IMR-90 (cell line): ENCODE measurements at regions not wholly inside any gene's neighbourhood (a gene's known extent, or its start where the extent isn't known, plus 50 kb on each side); places are given as distances from the start of the nearest gene placed in this dataset.

Experiments
- ATAC-seq: fragments of 200-7000 bp; cut with Tn5 transposase; 2 replicates; pipeline ENCODE4 v1.9.1; 2020; ENCODE audit warnings: low read depth, mild to moderate bottlenecking, moderate library complexity
- BruUV-seq: library from RNA; stranded (reverse); fragments of 400-500 nt; replicated peaks from 2 replicates; lab custom pipeline; 2021; lab: Mats Ljungman, UMichigan
- CTCF ChIA-PET: fragments of 300-600 bp; formaldehyde crosslinking; extraction: SDS; loops from one replicate; lab custom pipeline; 2021; ENCODE audit warnings: antibody characterized with exemption; lab: Yijun Ruan, JAX
- POLR2A ChIA-PET: fragments of 300-600 bp; sonication (Branson Sonifier 250); formaldehyde crosslinking; loops from one replicate; lab custom pipeline; 2022; ENCODE audit warnings: antibody characterized with exemption; ENCODE audit not compliant: unreplicated experiment; lab: Charles Lee
- DNase-seq: peaks from one replicate; pipeline ENCODE4 v3.0.0; 2013
- H2AFZ ChIP-seq: replicated peaks from 2 replicates; pipeline ENCODE3; 2013; ENCODE audit warnings: low read length, mild to moderate bottlenecking; ENCODE audit not compliant: poor library complexity
- H2AK5ac ChIP-seq: 2 replicates; pipeline ENCODE4 v1.6.1; 2013; ENCODE audit warnings: low read depth, low read length, inconsistent platforms
- H2AK9ac ChIP-seq: replicated peaks from 2 replicates; pipeline ENCODE3; 2013; ENCODE audit warnings: mild to moderate bottlenecking, low read depth, low read length, moderate library complexity; ENCODE audit not compliant: poor library complexity
- H2BK120ac ChIP-seq: 2 replicates; pipeline ENCODE4 v1.6.1; 2013; ENCODE audit warnings: low read depth, low read length, inconsistent platforms
- H2BK15ac ChIP-seq: 3 replicates; pipeline ENCODE4 v1.6.1; 2013; ENCODE audit warnings: low read depth, low read length, inconsistent platforms
- H2BK20ac ChIP-seq: 2 replicates; pipeline ENCODE4 v1.6.1; 2013; ENCODE audit warnings: low read depth, mild to moderate bottlenecking, inconsistent platforms, low read length, moderate library complexity
- H2BK5ac ChIP-seq: 2 replicates; pipeline ENCODE4 v1.6.1; 2013; ENCODE audit warnings: mild to moderate bottlenecking, low read depth, low read length, inconsistent platforms; ENCODE audit not compliant: poor library complexity, severe bottlenecking
- H3K14ac ChIP-seq: replicated peaks from 2 replicates; pipeline ENCODE4 v1.6.1; 2013; ENCODE audit warnings: low read depth, low read length, inconsistent platforms
- H3K18ac ChIP-seq: 2 replicates; pipeline ENCODE4 v1.6.1; 2013; ENCODE audit warnings: low read depth, low read length, control low read depth
- H3K23ac ChIP-seq: 2 replicates; pipeline ENCODE4 v1.6.1; 2013; ENCODE audit warnings: low read depth, low read length, inconsistent platforms
- H3K27ac ChIP-seq: 2 replicates; pipeline ENCODE4 v1.5.1; 2013; ENCODE audit warnings: mild to moderate bottlenecking, control low read depth, low read length; ENCODE audit not compliant: insufficient read depth
- H3K27me3 ChIP-seq: 2 replicates; pipeline ENCODE4 v1.6.1; 2013; ENCODE audit warnings: low read length; ENCODE audit not compliant: control insufficient read depth, insufficient read depth
- H3K36me3 ChIP-seq: 2 replicates; pipeline ENCODE4 v1.6.1; 2013; ENCODE audit warnings: low read length, mixed read lengths; ENCODE audit not compliant: control insufficient read depth, insufficient read depth
- H3K4ac ChIP-seq: 2 replicates; pipeline ENCODE4 v1.6.1; 2013; ENCODE audit warnings: low read depth, low read length, inconsistent platforms
- H3K4me1 ChIP-seq: 2 replicates; pipeline ENCODE4 v1.6.1; 2013; ENCODE audit warnings: low read length, mixed read lengths; ENCODE audit not compliant: control insufficient read depth, insufficient read depth
- H3K4me2 ChIP-seq: 2 replicates; pipeline ENCODE4 v1.6.1; 2013; ENCODE audit warnings: low read depth, mild to moderate bottlenecking, control low read depth, low read length, moderate library complexity
- H3K4me3 ChIP-seq: 2 replicates; pipeline ENCODE4 v1.5.1; 2013; ENCODE audit warnings: low read depth, mild to moderate bottlenecking, control low read depth, low read length, moderate library complexity; ENCODE audit not compliant: insufficient read depth
- H3K56ac ChIP-seq: 2 replicates; pipeline ENCODE4 v1.6.1; 2013; ENCODE audit warnings: low read length, inconsistent platforms; ENCODE audit not compliant: insufficient read depth; ENCODE audit errors: extremely low read depth
- H3K79me1 ChIP-seq, 2 experiments: 2 replicates each; pipeline ENCODE4 v1.6.1; 2013; ENCODE audit warnings: low read length in 2 of 2, inconsistent platforms in 1 of 2, low read depth in 1 of 2
- H3K9ac ChIP-seq: 2 replicates; pipeline ENCODE4 v1.6.1; 2013; ENCODE audit warnings: low read depth, low read length, control low read depth
- H3K9me1 ChIP-seq: 2 replicates; pipeline ENCODE4 v1.6.1; 2013; ENCODE audit warnings: low read length, inconsistent platforms; ENCODE audit not compliant: insufficient read depth
- H3K9me3 ChIP-seq: 2 replicates; pipeline ENCODE4 v1.6.1; 2013; ENCODE audit warnings: low read length; ENCODE audit not compliant: control insufficient read depth, insufficient read depth
- H4K20me1 ChIP-seq: 2 replicates; pipeline ENCODE4 v1.6.1; 2013; ENCODE audit warnings: low read length, inconsistent platforms; ENCODE audit not compliant: insufficient read depth
- H4K5ac ChIP-seq: 2 replicates; pipeline ENCODE4 v1.6.1; 2013; ENCODE audit warnings: mild to moderate bottlenecking, low read depth, low read length, control low read depth
- H4K8ac ChIP-seq, 2 experiments: 2 replicates each; pipeline ENCODE4 v1.6.1; 2013; ENCODE audit warnings: low read depth in 2 of 2, low read length in 2 of 2, control low read depth in 1 of 2, inconsistent platforms in 1 of 2
- H4K91ac ChIP-seq: 2 replicates; pipeline ENCODE4 v1.6.1; 2013; ENCODE audit warnings: low read depth, low read length, inconsistent platforms; ENCODE audit not compliant: insufficient read depth
- BHLHE40 ChIP-seq: fragments of 150-350 bp; IDR thresholded peaks from 2 replicates; pipeline ENCODE4 v1.6.1; 2016; ENCODE audit warnings: mild to moderate bottlenecking, low read depth, low read length
- CEBPB ChIP-seq: IDR thresholded peaks from 2 replicates; pipeline ENCODE4 v1.6.1; 2012; ENCODE audit warnings: low read depth, low read length, improper control_type of control experiment
- CHD1 ChIP-seq: IDR thresholded peaks from 2 replicates; pipeline ENCODE4 v1.6.1; 2012; ENCODE audit warnings: low read depth, low read length, improper control_type of control experiment
- FOS ChIP-seq: fragments of 150-350 bp; IDR thresholded peaks from 2 replicates; pipeline ENCODE4 v1.6.1; 2016; ENCODE audit warnings: low read depth, low read length
- MAFK ChIP-seq: IDR thresholded peaks from 2 replicates; pipeline ENCODE4 v1.6.1; 2012; ENCODE audit warnings: low read depth, low read length, improper control_type of control experiment
- MAZ ChIP-seq: IDR thresholded peaks from 2 replicates; pipeline ENCODE4 v1.6.1; 2012; ENCODE audit warnings: low read depth, mild to moderate bottlenecking, low read length, improper control_type of control experiment, moderate library complexity, borderline replicate concordance
- MXI1 ChIP-seq: IDR thresholded peaks from 2 replicates; pipeline ENCODE4 v1.6.1; 2012; ENCODE audit warnings: low read depth, mild to moderate bottlenecking, low read length, moderate library complexity, borderline replicate concordance
- NFE2L2 ChIP-seq: fragments of 150-350 bp; IDR thresholded peaks from 2 replicates; pipeline ENCODE4 v1.6.1; 2016; ENCODE audit warnings: low read depth, mild to moderate bottlenecking, low read length
- POLR2A ChIP-seq: IDR thresholded peaks from 2 replicates; pipeline ENCODE4 v1.6.1; 2012; ENCODE audit warnings: mild to moderate bottlenecking, low read depth, low read length
- RAD21 ChIP-seq: IDR thresholded peaks from 2 replicates; pipeline ENCODE4 v1.6.1; 2012; ENCODE audit warnings: low read length, improper control_type of control experiment
- RCOR1 ChIP-seq: IDR thresholded peaks from 2 replicates; pipeline ENCODE4 v1.6.1; 2012; ENCODE audit warnings: mild to moderate bottlenecking, low read length, improper control_type of control experiment; ENCODE audit not compliant: insufficient replicate concordance
- RFX5 ChIP-seq: IDR thresholded peaks from 2 replicates; pipeline ENCODE4 v1.8.0; 2012; ENCODE audit warnings: low read depth, mild to moderate bottlenecking, low read length, moderate library complexity
- SMC3 ChIP-seq: fragments of 150-350 bp; IDR thresholded peaks from 2 replicates; pipeline ENCODE4 v1.6.1; 2016; ENCODE audit warnings: low read depth, mild to moderate bottlenecking, antibody characterized with exemption, low read length, moderate library complexity
- WGBS, 2 experiments: methylation state at CpG; one replicate each; pipeline versions ENCODE4 v1.1.5 to v1.1.7; 2013; ENCODE audit warnings: missing lambda C conversion rate in 2 of 2; ENCODE audit not compliant: insufficient read length in 1 of 2; ENCODE audit errors: extremely low coverage in 2 of 2; 5-methylcytosine and 5-hydroxymethylcytosine counted together
- dilution Hi-C: fragments of 300-500 bp; cut with HindIII; formaldehyde crosslinking; loops from one replicate; pipeline ENCODE4 v1.14.3; 2018; ENCODE audit warnings: low sequenced_read_pairs; ENCODE audit not compliant: unreplicated experiment
- in situ Hi-C: fragments of 300-500 bp; cut with MboI; formaldehyde crosslinking; loops from 3 replicates; pipeline ENCODE4 v1.14.3; 2019; ENCODE audit warnings: low sequenced_read_pairs, inconsistent platforms, mixed read lengths
- intact Hi-C: fragments of 100-400 bp; cut with micrococcal nuclease; formaldehyde crosslinking; loops from 2 replicates; pipeline ENCODE4 v1.10.0; 2022
- TF ChIP-seq, protein P1 (sequence below): fragments of 150-350 bp; IDR thresholded peaks from 2 replicates; pipeline ENCODE4 v1.6.1; 2017; ENCODE audit warnings: mild to moderate bottlenecking, antibody characterized with exemption, low read length, low read depth
- TF ChIP-seq, protein P2 (sequence below): fragments of 150-350 bp; IDR thresholded peaks from 2 replicates; pipeline ENCODE4 v1.6.1; 2016; ENCODE audit warnings: low read depth, mild to moderate bottlenecking, low read length, moderate library complexity, borderline replicate concordance
- TF ChIP-seq, protein P3 (sequence below): conservative IDR thresholded peaks from 2 replicates; pipeline ENCODE4 v1.5.1; 2012; ENCODE audit warnings: mild to moderate bottlenecking, low read depth, low read length, improper control_type of control experiment

DNA sequence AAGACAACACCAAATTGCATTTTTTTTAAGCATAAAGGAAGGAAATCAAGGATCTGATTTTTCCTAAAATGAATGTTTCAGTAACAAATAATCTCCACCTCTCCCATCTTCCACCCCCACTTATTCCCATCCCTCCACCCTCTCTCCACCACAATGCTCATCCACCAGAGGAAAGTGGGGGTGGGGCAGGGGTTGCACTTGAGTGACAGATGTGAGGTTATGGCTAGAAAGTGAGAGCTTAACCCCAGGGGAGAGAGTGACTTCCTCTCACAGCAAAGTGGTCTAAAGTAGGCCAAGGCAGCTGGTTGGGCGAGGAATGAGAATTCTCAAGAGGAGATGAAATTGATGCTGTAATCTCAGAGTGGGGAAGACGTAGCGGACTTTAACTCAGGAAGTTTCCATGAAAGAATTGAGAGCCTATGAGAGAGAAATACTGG, 104.7 kb downstream of the HNRNPLL start:
- H3K9me1 ChIP-seq: no peaks in the 10 kb centered on the region; the same call in 1 of the 2 replicates
- no peak overlapping the region for H3K4me3 ChIP-seq
- CTCF ChIA-PET: interaction anchor here (0.7 kb wide), 1 partner anchor 188 kb away, joined by 6 read pairs; no protein-coding TSS in a partner anchor
- DNase-seq (no peak), ATAC-seq (no peak)
- H3K4me2 ChIP-seq: no peak overlapping the region
- intact Hi-C loops (no loop called here), dilution Hi-C loops (no loop called here), in situ Hi-C loops (no loop called here)
- H2AFZ ChIP-seq: no peak overlapping the region
- BruUV-seq: no TSS peak
- POLR2A ChIA-PET: no interaction called here
- WGBS, 2 experiments: 92% methylated on average over 3 of the region's 3 CpGs; no CpG with 5 or more reads in 1 of the 2 experiments
- no peak overlapping the region for H4K91ac ChIP-seq
- peaks cover 58% of the 10 kb centered on the region for H3K27me3 ChIP-seq
- H4K8ac ChIP-seq: no peak overlapping the region
- no peak overlapping the region for H3K27ac ChIP-seq
- H3K4me1 ChIP-seq: 0 out of 2 replicates have a peak, but pooled peaks cover 1% of the 10 kb centered on the region
- H2BK120ac ChIP-seq: no peak overlapping the region
- no peak overlapping the region for H3K56ac ChIP-seq
- H2AK9ac ChIP-seq: no peak overlapping the region
- H3K23ac ChIP-seq: no peak overlapping the region
- no peaks in the 10 kb centered on the region for H3K79me1 ChIP-seq
- no peak overlapping the region for H3K18ac ChIP-seq
- no peak overlapping the region for H2AK5ac ChIP-seq
- H2BK5ac ChIP-seq: no peak overlapping the region
- no peak overlapping the region for H3K4ac ChIP-seq
- H3K36me3 ChIP-seq: no peaks in the 10 kb centered on the region
- TF ChIP-seq RFX5: no peak
- TF ChIP-seq SMC3: no peak
- TF ChIP-seq POLR2A: no peak
- TF ChIP-seq RAD21: no peak
- TF ChIP-seq, protein P1, sequence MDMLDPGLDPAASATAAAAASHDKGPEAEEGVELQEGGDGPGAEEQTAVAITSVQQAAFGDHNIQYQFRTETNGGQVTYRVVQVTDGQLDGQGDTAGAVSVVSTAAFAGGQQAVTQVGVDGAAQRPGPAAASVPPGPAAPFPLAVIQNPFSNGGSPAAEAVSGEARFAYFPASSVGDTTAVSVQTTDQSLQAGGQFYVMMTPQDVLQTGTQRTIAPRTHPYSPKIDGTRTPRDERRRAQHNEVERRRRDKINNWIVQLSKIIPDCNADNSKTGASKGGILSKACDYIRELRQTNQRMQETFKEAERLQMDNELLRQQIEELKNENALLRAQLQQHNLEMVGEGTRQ: no peak
- TF ChIP-seq MXI1: no peak
- TF ChIP-seq, protein P2, sequence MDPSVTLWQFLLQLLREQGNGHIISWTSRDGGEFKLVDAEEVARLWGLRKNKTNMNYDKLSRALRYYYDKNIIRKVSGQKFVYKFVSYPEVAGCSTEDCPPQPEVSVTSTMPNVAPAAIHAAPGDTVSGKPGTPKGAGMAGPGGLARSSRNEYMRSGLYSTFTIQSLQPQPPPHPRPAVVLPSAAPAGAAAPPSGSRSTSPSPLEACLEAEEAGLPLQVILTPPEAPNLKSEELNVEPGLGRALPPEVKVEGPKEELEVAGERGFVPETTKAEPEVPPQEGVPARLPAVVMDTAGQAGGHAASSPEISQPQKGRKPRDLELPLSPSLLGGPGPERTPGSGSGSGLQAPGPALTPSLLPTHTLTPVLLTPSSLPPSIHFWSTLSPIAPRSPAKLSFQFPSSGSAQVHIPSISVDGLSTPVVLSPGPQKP: no peak
- TF ChIP-seq FOS: no peak
- TF ChIP-seq, protein P3, sequence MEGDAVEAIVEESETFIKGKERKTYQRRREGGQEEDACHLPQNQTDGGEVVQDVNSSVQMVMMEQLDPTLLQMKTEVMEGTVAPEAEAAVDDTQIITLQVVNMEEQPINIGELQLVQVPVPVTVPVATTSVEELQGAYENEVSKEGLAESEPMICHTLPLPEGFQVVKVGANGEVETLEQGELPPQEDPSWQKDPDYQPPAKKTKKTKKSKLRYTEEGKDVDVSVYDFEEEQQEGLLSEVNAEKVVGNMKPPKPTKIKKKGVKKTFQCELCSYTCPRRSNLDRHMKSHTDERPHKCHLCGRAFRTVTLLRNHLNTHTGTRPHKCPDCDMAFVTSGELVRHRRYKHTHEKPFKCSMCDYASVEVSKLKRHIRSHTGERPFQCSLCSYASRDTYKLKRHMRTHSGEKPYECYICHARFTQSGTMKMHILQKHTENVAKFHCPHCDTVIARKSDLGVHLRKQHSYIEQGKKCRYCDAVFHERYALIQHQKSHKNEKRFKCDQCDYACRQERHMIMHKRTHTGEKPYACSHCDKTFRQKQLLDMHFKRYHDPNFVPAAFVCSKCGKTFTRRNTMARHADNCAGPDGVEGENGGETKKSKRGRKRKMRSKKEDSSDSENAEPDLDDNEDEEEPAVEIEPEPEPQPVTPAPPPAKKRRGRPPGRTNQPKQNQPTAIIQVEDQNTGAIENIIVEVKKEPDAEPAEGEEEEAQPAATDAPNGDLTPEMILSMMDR: no peak
- no peak for TF ChIP-seq CEBPB
- TF ChIP-seq MAZ: no peak
- no peak for TF ChIP-seq BHLHE40
- no peak for TF ChIP-seq MAFK
- no peak for TF ChIP-seq CHD1
- no peak for TF ChIP-seq RCOR1
- TF ChIP-seq NFE2L2: no peak
- no peaks in the 10 kb centered on the region for H4K20me1 ChIP-seq
- no peak overlapping the region for H3K9ac ChIP-seq
- H4K5ac ChIP-seq: no peak overlapping the region
- H2BK20ac ChIP-seq: no peak overlapping the region
- H3K14ac ChIP-seq: no peak overlapping the region
- peaks cover 14% of the 10 kb centered on the region for H3K9me3 ChIP-seq
- no peak overlapping the region for H2BK15ac ChIP-seq
